Esophagus muscularis mucosa (tissue), 3 donors: ENCODE measurements at regions not wholly inside any gene's neighbourhood (a gene's known extent, or its start where the extent isn't known, plus 50 kb on each side); places are given as distances from the start of the nearest gene placed in this dataset.

Experiments
- POLR2A ChIP-seq: fragments of 450-650 bp; IDR thresholded peaks from one replicate; pipeline ENCODE4 v1.6.1; 2017; ENCODE audit warnings: antibody characterized with exemption, moderate library complexity, mild to moderate bottlenecking, low read depth
- TF ChIP-seq, protein P1 (sequence below), 3 experiments: fragments of 200-600 bp in 2 of 3; fragments of 450-650 bp in 1 of 3; sonication (generic) in 2 of 3; IDR thresholded peaks; one replicate each; pipeline ENCODE4 v1.5.1; 2017 to 2019; ENCODE audit warnings: antibody characterized with exemption in 3 of 3, mild to moderate bottlenecking in 2 of 3, moderate library complexity in 1 of 3

DNA sequence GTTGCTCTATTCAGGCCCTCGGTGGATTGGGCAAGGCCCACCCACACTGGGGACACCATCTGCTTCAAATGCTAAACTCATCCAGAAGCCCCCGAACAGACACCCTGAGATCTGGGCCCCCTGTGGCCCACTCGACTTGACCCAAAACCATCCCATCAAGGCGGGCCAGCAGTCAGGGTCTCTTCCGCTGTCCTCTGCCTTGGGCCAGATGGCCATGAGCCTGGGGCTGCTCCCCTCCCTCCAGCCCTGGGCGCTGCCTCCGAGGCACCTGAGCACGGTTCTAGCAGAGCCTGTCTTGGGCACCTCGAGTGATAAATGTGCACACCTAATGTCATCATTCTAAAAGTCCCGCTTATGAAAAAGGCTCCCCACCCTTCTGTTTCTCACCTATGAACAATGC, 449.4 kb downstream of the TCERG1L start:
- no peak for TF ChIP-seq POLR2A
- TF ChIP-seq, protein P1, sequence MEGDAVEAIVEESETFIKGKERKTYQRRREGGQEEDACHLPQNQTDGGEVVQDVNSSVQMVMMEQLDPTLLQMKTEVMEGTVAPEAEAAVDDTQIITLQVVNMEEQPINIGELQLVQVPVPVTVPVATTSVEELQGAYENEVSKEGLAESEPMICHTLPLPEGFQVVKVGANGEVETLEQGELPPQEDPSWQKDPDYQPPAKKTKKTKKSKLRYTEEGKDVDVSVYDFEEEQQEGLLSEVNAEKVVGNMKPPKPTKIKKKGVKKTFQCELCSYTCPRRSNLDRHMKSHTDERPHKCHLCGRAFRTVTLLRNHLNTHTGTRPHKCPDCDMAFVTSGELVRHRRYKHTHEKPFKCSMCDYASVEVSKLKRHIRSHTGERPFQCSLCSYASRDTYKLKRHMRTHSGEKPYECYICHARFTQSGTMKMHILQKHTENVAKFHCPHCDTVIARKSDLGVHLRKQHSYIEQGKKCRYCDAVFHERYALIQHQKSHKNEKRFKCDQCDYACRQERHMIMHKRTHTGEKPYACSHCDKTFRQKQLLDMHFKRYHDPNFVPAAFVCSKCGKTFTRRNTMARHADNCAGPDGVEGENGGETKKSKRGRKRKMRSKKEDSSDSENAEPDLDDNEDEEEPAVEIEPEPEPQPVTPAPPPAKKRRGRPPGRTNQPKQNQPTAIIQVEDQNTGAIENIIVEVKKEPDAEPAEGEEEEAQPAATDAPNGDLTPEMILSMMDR (IDR thresholded peaks at IDR 0.05) = no peak
